Suprapubic skin (tissue), 4 donors: ENCODE measurements at regions not wholly inside any gene's neighbourhood (a gene's known extent, or its start where the extent isn't known, plus 50 kb on each side); places are given as distances from the start of the nearest gene placed in this dataset.

ENCODE experiments used
- CTCF ChIP-seq, 2 donors: fragments of 200-600 bp in 1 of 2; fragments of 450-650 bp in 1 of 2; sonication (generic) in 1 of 2; IDR thresholded peaks; one replicate each; pipeline ENCODE4 v1.5.1; 2016 to 2019; ENCODE audit warnings: antibody characterized with exemption in 2 of 2, mild to moderate bottlenecking in 1 of 2, moderate library complexity in 1 of 2
- POLR2A ChIP-seq, 2 donors: fragments of 450-650 bp; IDR thresholded peaks; one replicate each; pipeline ENCODE4 v1.6.1; 2017; ENCODE audit warnings: antibody characterized with exemption in 2 of 2, mild to moderate bottlenecking in 2 of 2, moderate library complexity in 2 of 2
- POLR2AphosphoS5 ChIP-seq, 3 donors: sonication (generic); formaldehyde crosslinking; IDR thresholded peaks; one replicate each; pipeline ENCODE4 v1.6.1; 2017; ENCODE audit warnings: antibody characterized with exemption in 3 of 3

DNA sequence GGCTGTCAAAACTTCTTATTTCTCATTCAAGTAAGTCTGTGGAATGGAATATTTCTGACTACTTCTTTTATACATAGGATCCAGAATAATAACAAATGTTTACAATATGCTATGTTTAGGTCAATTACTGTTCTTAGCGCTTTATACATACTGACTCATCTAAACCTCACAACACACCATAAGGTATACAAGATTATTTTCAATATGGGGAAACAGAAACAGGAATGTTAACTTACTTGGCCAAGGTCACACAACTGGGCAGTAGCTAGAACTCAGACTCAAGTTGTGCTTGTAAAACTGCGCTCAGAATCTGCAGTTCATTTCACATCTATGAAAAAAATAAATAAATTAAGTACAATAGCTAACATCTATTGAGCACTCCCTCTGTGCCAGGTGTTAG, 168.0 kb downstream of the GNAI1 start:
- TF ChIP-seq CTCF (IDR thresholded peaks at IDR 0.05) (no peak), POLR2A (IDR thresholded peaks at IDR 0.05) (no peak), POLR2AphosphoS5 (IDR thresholded peaks at IDR 0.05) (no peak)
